SK-MEL-5 (cell line): ENCODE measurements at regions not wholly inside any gene's neighbourhood (a gene's known extent, or its start where the extent isn't known, plus 50 kb on each side); places are given as distances from the start of the nearest gene placed in this dataset.

ENCODE experiments used
- DNase-seq: peaks from one replicate; pipeline ENCODE4 v3.0.0-alpha.2; 2016; ENCODE audit warnings: low read depth, low spot score
- in situ Hi-C: cut with HindIII; loops from 2 replicates; pipeline ENCODE4 v1.10.0; 2016; ENCODE audit warnings: low sequenced_read_pairs, high pct_unique_total_duplicates, low pct_unique_long_range_greater_than_20kb

GRCh38 chr13:33524086-33524485 is 238.5 kb upstream of the STARD13 start:
- in situ Hi-C loops: no loop called here
- DNase-seq: no peak

GRCh38 chr13:33525763-33526162 is 240.2 kb upstream of the STARD13 start:
- in situ Hi-C loops: no loop called here
- DNase-seq: no peak

GRCh38 chr13:33526718-33527117 is 241.2 kb upstream of the STARD13 start:
- in situ Hi-C loops: no loop called here
- no peak for DNase-seq

- in situ Hi-C loops: no loop called here
- DNase-seq: no peak
These were observed 243.3 kb upstream of the STARD13 start for GRCh38 chr13:33528896-33529295.

DNA sequence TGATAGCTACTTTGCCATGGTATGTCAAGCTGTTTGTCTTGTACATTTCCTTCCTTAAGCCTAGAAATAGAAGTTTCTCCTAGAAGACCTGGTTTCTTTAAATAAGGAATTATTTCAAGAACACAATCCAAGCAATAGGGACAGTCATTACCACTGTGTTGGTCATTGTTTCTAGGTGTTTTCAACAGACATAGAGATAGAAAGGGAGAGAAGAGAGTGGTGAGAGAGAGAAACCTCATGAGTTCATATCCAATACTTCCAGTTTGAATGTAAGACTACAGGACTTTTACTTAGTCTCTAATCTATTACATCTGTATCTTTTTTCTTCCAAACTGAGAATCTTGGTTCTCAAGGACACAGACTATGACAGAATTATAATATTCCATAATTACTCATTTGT is 245.9 kb upstream of the STARD13 start:
- in situ Hi-C loops: no loop called here
- no peak for DNase-seq

DNA sequence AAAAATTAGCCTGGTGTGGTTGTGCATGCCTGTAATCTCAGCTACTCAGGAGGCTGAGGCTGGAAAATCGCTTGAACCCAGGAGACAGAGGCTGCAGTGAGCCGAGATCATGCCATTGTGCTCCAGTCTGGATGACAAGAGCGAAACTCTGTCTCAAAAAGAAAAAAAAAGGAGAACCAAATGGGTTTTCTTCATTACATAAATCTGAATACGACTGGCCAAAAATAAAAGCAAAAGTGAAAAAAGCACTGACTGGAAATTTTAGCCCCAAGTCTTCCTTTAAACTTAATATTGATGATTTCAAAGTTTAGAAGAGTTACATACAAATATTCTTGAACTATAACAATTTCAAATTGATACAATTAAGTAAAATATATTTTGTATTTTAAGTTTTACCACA is 249.5 kb upstream of the STARD13 start:
- in situ Hi-C loops: no loop called here
- no peak for DNase-seq

GRCh38 chr13:33536601-33537000 is 251.0 kb upstream of the STARD13 start:
- no peak for DNase-seq
- in situ Hi-C loops: no loop called here

GRCh38 chr13:33537026-33537425 is 251.5 kb upstream of the STARD13 start:
- in situ Hi-C loops: no loop called here
- DNase-seq: no peak

DNA sequence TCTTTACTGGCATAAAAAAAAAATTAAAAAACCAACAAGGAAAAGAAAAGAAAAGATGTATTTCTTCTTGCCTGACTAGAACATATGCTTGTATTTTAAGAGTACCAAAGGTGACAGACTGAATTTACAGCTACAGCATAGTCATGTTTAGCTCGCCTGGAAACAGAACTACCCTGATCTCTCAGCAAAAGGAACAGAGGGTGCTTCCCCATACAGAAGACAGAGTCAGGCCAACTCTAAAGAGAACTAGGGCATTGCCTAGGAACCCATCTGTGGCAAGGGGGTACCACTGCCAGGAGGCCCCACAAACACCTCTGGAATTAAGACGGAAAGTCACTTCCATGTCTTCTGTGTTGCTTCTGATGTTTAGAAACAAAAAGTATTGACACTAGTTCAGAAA is 252.1 kb upstream of the STARD13 start:
- in situ Hi-C loops: no loop called here
- DNase-seq: no peak

DNA sequence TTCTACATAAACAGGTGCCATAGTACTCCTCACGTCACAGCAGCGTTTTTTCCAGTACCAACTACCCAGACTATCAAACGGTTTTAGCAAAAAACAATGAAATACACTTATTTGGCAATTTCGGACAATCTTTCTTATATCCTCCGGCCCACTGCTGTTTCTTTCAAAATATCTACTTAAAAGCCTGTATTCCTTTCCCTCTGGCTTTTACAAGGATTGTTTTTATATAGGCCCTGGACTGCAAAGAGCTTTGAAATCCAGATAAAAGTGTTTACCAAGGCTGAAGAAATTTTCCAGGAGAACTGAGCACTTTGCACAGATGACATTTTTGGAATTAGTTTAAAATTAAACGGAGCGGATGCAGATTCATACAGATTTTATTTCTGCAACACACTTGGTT is 255.9 kb upstream of the STARD13 start:
- DNase-seq: no peak
- in situ Hi-C loops: no loop called here

DNA sequence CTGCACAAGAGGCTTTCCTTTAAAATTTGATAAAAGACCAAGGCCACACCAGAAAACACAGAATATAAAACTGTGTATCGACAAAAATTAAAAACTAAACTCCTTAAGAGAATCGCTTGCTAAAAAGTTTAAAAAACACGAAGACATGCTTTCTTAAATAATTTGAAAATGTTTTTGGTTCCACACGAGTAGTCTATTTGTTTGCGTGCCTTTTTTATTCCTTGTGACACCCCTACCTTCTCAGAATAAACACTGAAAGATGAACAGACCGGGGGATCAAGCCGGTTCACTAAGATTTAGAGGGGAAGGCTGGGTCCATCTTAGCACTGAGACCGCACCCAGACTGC is 256.4 kb upstream of the STARD13 start:
- no peak for DNase-seq
- in situ Hi-C loops: no loop called here

DNA sequence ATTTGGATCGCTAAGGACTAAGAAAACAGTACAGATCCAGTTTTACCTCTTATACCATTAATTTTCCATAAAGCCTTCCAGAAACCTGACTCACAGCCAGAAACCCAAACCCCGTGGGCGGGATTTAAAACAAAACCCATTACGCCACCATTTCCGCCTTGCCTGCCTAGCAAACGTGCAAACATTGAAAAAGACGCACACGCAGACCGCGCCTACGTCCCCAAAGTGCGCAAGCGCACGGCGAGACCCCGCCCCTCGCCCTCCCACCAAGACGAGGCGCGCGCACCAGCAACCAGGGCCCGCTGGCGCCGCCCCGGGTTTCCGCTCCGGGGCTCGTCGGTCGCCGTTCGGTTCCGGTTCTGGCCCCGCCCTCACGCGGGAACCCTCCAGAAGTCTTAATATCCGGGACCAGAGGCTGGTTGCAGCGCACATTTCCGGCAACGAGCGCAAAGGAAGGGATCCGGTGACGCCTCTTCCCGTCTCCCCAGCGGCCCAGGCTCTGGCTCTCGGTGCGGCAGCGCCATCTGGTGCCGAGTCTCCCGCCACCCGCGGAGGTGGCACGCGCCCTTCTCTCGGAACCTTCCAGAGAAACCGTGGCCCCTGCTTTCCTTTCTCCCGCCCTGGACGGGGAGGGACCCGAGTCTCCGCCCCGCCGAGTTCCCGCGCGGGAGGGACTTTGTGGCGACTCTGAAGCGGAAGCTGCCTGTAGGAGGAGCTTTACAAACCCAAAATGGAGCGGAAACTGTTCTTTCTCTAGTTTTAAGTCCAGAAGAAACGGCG is 256.9 kb upstream of the STARD13 start:
- in situ Hi-C loops: no loop called here

DNA sequence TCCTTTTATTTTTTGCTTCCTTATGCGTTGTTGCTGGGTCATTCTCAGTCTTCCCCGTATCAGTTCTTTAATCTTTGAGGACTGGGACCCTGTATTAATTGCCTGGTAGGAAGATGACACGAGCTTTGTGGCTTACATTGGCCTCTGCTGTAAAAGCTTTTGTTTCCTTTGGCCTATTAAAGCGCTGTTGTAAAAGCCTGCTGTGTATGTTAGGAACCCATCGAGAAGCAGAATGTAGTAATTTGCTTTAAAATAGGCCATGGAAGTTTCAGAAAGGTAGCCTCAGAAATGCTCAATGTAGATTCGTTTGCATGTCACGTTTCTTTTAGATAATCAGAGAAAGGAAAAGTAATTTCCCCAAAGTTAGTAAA is 257.5 kb upstream of the STARD13 start:
- no peak for DNase-seq
- in situ Hi-C loops: no loop called here

More for the DNA sequence above, 256.9 kb upstream of the STARD13 start:
- peak; percentile 98 for DNase-seq

DNA sequence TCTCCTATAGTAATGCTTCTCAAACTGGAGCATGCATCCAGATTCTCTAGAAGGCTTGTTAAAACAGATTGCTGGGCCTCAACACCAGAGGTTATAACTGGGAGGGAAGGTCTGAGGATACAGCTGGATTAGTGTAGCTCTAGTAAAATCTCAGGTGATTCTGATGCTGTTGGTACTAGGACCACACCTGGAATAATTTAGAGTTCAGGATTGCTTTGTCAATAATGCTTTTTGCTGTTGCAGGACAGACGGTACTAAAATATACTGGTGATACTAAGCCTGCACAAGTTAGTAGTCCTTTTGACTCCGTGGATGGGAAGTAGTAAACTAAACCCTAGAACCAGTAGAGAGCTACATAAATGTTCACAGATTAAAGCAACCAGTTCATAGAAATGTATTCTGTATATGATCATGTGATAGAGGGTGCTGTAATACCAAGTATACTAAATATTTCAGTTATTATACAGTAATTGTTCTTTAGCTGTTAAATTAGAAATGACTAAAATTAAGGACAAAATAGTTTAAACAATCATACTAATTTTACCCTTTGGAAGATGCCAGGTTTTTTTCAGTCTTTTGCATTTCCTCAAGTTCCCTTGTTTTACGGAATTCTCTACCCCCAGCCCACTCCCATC is 258.2 kb upstream of the STARD13 start:
- in situ Hi-C loops: no loop called here
- DNase-seq: peak; percentile 33

DNA sequence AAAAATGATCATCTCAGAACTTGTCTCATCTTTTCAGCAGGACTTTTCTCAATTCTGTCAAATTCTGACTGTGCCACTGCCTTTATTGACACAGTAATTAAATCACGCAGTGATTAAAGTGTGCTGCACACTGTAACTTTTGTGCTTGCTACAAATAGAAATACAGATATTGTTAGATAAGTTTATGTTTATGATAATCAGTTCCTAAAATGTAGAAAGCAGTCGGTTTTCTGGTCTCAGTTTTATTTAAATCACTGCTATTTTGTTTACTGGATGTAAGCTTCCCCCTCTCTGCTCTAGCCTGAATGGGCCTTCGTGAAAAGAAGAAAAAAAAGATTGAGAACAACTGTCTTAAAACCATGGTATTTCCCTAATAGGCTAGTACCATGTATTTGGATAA is 258.8 kb upstream of the STARD13 start:
- DNase-seq: no peak
- in situ Hi-C loops: no loop called here

DNA sequence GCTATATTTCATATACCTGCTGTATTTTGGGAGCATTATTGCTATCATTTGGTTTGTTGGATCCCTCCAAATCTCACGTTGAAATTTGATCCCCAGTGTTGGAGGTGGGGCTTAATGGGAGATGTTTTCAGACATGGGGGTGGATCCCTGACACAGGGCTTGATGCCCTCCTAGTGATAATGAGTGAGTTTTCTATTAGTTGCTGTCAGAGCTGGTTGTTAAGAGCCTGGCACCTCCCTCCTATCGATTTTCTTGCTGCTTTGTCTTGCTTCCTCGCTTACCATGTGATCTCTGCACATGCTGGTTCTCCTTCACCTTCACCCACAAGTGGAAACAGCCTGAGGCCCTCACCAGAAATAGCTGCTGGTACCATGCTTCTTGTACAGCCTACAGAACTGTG is 259.9 kb upstream of the STARD13 start:
- in situ Hi-C loops: no loop called here
- no peak for DNase-seq

DNA sequence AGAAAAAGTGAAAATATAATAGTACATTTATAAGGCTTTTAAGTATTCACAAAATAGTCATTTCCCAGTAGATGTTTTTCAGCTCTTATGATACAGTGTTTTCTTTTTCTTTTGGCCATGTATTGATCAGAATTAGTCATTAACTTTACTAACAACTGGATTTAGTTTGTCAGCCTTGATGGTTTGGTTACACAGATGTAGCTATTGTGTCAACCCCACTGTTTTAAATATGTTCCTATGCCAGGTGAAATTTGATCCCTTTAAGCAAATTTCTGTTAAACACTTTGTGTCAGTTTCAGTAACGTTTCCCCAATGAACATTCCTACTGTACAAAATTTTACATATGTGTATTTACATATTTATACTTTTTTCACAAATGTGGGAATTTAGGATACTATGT is 261.5 kb upstream of the STARD13 start:
- no peak for DNase-seq
- in situ Hi-C loops: no loop called here

DNA sequence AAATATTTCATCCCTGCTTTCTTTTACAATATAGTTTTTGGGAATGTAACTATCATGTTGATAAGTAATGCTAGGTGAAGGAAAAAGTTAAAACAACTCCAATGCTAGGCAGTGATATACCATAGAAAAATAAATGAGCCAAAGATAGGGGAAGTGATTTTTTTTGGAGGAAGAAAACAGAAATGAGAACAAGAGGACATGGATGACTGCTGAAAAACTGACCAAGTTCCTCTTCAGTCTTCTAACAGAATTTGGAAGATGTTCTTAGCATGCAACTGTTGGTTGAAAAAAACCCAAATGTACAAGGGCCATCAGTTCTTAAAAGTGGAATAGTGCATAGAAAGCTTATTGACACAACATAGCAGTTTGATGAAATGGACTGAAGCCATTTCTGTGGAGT is 262.5 kb upstream of the STARD13 start:
- in situ Hi-C loops: no loop called here
- DNase-seq: no peak

DNA sequence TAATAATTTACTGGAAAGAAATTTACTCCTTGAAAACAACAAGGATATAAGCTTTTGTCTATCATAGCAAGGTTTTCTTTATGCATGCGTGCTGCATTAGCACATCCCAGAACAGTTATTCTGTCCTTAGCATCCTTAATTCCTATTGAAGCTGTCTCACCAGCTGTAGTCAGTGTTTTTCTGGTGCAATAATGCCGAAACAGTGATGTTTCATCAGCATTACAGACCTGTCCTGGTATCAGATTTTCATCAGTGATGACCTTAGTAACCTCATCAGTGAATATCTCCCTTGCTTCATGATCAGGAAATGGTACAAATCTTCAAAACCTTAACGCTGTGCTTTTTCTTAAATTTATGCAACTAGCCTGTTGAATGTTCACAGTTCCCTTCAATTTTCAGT is 264.7 kb upstream of the STARD13 start:
- DNase-seq: no peak
- in situ Hi-C loops: no loop called here

GRCh38 chr13:33550885-33551284 is 265.3 kb upstream of the STARD13 start:
- no peak for DNase-seq
- in situ Hi-C loops: no loop called here
